Gastrocnemius medialis (tissue), 4 donors: ENCODE measurements at regions not wholly inside any gene's neighbourhood (a gene's known extent, or its start where the extent isn't known, plus 50 kb on each side); places are given as distances from the start of the nearest gene placed in this dataset.

Experiments
- POLR2A ChIP-seq, 2 donors: fragments of 450-650 bp; IDR thresholded peaks; one replicate each; pipeline ENCODE4 v1.6.1; 2017; ENCODE audit warnings: antibody characterized with exemption in 2 of 2, mild to moderate bottlenecking in 2 of 2, moderate library complexity in 2 of 2
- TF ChIP-seq, protein P1 (sequence below), 5 experiments: fragments of 450-650 bp in 3 of 5; fragments of 200-600 bp in 2 of 5; sonication (generic) in 2 of 5; IDR thresholded peaks in 4 of 5; conservative IDR thresholded peaks in 1 of 5; 1 replicate in 4 of 5; 2 replicates in 1 of 5; pipeline ENCODE4 v1.5.1; 2016 to 2019; ENCODE audit warnings: antibody characterized with exemption in 5 of 5, mild to moderate bottlenecking in 3 of 5, moderate library complexity in 3 of 5

GRCh38 chr7:9625953-9626352, 1192.5 kb downstream of the NXPH1 start:
- TF ChIP-seq, protein P1, sequence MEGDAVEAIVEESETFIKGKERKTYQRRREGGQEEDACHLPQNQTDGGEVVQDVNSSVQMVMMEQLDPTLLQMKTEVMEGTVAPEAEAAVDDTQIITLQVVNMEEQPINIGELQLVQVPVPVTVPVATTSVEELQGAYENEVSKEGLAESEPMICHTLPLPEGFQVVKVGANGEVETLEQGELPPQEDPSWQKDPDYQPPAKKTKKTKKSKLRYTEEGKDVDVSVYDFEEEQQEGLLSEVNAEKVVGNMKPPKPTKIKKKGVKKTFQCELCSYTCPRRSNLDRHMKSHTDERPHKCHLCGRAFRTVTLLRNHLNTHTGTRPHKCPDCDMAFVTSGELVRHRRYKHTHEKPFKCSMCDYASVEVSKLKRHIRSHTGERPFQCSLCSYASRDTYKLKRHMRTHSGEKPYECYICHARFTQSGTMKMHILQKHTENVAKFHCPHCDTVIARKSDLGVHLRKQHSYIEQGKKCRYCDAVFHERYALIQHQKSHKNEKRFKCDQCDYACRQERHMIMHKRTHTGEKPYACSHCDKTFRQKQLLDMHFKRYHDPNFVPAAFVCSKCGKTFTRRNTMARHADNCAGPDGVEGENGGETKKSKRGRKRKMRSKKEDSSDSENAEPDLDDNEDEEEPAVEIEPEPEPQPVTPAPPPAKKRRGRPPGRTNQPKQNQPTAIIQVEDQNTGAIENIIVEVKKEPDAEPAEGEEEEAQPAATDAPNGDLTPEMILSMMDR (IDR thresholded peaks at IDR 0.05 in 4 of 5, conservative IDR thresholded peaks at IDR 0.05 in 1 of 5): no peak
- no peak for TF ChIP-seq POLR2A (IDR thresholded peaks at IDR 0.05)
